Skeletal muscle satellite cell (primary cell): ENCODE measurements at regions not wholly inside any gene's neighbourhood (a gene's known extent, or its start where the extent isn't known, plus 50 kb on each side); places are given as distances from the start of the nearest gene placed in this dataset.
"Not testable (repeated sequence)": the region's sequence is repeated elsewhere in the genome, so short reads cannot be mapped to it uniquely, and the experiment has no call there.

Experiments used
- H3K27me3 ChIP-seq: 2 replicates; pipeline ENCODE4 v1.7.0; 2013; ENCODE audit warnings: low read length; ENCODE audit not compliant: control insufficient read depth, insufficient read depth
- H3K36me3 ChIP-seq: 2 replicates; pipeline ENCODE4 v1.7.0; 2013; ENCODE audit warnings: mild to moderate bottlenecking, control low read depth, low read length; ENCODE audit not compliant: insufficient read depth
- H3K4me1 ChIP-seq: 2 replicates; pipeline ENCODE4 v1.7.0; 2013; ENCODE audit warnings: low read length; ENCODE audit not compliant: control insufficient read depth, insufficient read depth
- H3K4me2 ChIP-seq: 2 replicates; pipeline ENCODE4 v1.7.0; 2013; ENCODE audit warnings: mild to moderate bottlenecking, low read length
- H3K4me3 ChIP-seq: 2 replicates; pipeline ENCODE4 v1.7.0; 2013; ENCODE audit warnings: low read length
- H3K9ac ChIP-seq: 2 replicates; pipeline ENCODE4 v1.7.0; 2013; ENCODE audit warnings: mild to moderate bottlenecking, low read depth, low read length, moderate library complexity
- H3K9me3 ChIP-seq: replicated peaks from 2 replicates; pipeline ENCODE4 v1.7.0; 2013; ENCODE audit warnings: mild to moderate bottlenecking, control low read depth, low read length

- no peak overlapping the region for H3K4me3 ChIP-seq
- H3K36me3 ChIP-seq: no peaks in the 10 kb centered on the region
- no peak overlapping the region for H3K9ac ChIP-seq
- H3K27me3 ChIP-seq: peaks cover 14% of the 10 kb centered on the region
- no peaks in the 10 kb centered on the region for H3K4me1 ChIP-seq
- H3K4me2 ChIP-seq: no peak overlapping the region
- H3K9me3 ChIP-seq: no peaks in the 10 kb centered on the region
Observed at GRCh38 chr1:234825498-234826165, 215.7 kb upstream of the IRF2BP2 start.

GRCh38 chr1:234824836-234825235, 214.9 kb upstream of the IRF2BP2 start:
- H3K27me3 ChIP-seq: peaks cover 14% of the 10 kb centered on the region
- H3K4me3 ChIP-seq, H3K9ac ChIP-seq, H3K9me3 ChIP-seq, H3K36me3 ChIP-seq, H3K4me1 ChIP-seq, H3K4me2 ChIP-seq: not testable (repeated sequence)

GRCh38 chr1:234823191-234824176, 213.5 kb upstream of the IRF2BP2 start:
- Histone ChIP-seq H3K9ac (no peak overlapping the region), H3K9me3 (no peaks in the 10 kb centered on the region), H3K4me3 (no peak overlapping the region), H3K4me2 (no peak overlapping the region), H3K27me3 (peaks cover 14% of the 10 kb centered on the region), H3K4me1 (no peaks in the 10 kb centered on the region), H3K36me3 (no peaks in the 10 kb centered on the region)

- H3K27me3 ChIP-seq: peaks cover 7% of the 10 kb centered on the region
- H3K36me3 ChIP-seq: no peaks in the 10 kb centered on the region
- H3K4me1 ChIP-seq: peaks cover 5% of the 10 kb centered on the region
Observed at GRCh38 chr1:234821840-234822239, 211.9 kb upstream of the IRF2BP2 start.

GRCh38 chr1:234820597-234820996, 210.6 kb upstream of the IRF2BP2 start:
- no peak overlapping the region for H3K9ac ChIP-seq
- H3K4me2 ChIP-seq: no peak overlapping the region
- no peak overlapping the region for H3K4me3 ChIP-seq
- H3K4me1 ChIP-seq: peaks cover 5% of the 10 kb centered on the region
- H3K36me3 ChIP-seq: no peaks in the 10 kb centered on the region
- H3K9me3 ChIP-seq: no peaks in the 10 kb centered on the region
- peaks cover under 1% of the 10 kb centered on the region for H3K27me3 ChIP-seq

More at GRCh38 chr1:234821840-234822239, 211.9 kb upstream of the IRF2BP2 start:
- Histone ChIP-seq H3K9ac (no peak overlapping the region), H3K9me3 (no peaks in the 10 kb centered on the region), H3K4me3 (no peak overlapping the region), H3K4me2 (no peak overlapping the region)

DNA sequence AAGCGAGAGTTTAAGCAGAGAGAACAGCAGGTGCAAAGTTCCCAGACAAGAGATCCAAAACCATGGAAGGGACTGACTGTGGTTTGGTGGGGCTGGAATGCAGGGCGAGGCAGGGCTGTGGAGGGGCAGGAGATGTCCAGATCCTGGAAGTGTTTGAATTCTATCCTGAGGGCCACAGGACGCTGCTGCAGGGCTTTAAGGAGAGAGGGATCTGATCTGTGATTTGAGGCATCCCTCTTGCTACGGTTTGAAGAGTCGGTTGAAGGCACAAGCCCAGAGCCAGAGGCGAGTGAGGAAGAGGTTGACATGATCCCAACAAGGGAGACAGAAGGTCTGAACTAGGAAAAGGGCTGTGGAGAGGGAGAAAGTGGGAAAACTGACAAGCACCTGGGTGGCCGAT, 209.9 kb upstream of the IRF2BP2 start:
- not testable (repeated sequence) for H3K4me3 ChIP-seq, H3K9ac ChIP-seq, H3K4me1 ChIP-seq, H3K36me3 ChIP-seq, H3K27me3 ChIP-seq, H3K9me3 ChIP-seq, H3K4me2 ChIP-seq

DNA sequence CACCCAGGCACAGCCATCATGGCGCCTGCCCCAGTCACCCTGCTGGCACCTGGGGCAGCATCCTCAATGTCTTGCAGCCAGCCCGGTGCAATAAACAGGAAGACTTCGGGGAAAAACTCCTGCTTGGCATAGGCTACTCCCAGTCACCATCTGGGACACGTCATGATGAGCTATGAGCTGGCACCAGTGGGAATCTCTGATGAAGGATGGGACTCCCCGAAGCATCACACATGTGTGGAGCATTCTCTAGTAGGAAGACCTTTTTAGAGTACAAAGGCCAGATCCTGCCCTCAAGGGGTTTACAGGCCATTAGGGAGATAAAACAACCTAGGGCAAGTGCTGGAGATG, 208.0 kb upstream of the IRF2BP2 start:
- not testable (repeated sequence) for H3K4me1 ChIP-seq, H3K4me3 ChIP-seq, H3K9me3 ChIP-seq, H3K27me3 ChIP-seq, H3K4me2 ChIP-seq, H3K36me3 ChIP-seq, H3K9ac ChIP-seq

DNA sequence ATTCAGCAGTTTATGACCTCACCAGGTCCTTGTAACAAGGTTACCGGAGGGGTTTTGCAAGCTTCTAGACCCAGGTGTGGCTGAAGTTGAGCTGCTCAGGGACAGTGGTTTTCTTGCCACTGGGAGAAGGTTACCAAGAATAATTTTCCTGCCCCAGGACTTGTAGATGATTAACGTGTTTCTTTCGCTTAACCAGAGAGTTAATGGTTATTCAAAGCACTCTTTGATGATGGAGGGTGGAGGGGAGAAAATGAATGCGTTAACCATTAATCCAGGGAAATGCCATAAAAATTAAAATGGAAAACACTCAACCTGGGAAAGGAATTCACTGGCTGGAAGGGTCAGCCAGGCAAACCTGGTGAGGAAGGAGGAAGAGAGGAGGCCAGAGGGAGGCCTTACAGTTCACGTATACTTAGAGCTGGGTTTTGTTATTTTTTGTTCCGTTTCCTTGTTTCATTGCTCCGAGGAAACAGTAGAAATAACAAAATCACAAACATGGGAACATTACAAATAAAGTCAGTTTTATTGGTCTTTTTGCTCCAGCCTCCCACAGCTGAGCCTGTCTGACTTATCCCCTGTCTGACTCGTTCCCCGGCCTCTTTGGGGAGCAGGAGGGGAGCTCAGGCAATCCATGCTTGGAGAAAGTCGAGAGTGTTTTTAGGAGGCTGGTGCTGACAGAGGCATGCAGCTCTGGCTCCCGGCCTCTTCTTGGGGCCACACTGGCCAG, 207.5 kb upstream of the IRF2BP2 start:
- H3K27me3 ChIP-seq, H3K4me1 ChIP-seq, H3K4me3 ChIP-seq, H3K9me3 ChIP-seq, H3K4me2 ChIP-seq, H3K9ac ChIP-seq, H3K36me3 ChIP-seq: not testable (repeated sequence)

GRCh38 chr1:234816864-234817263, 206.9 kb upstream of the IRF2BP2 start:
- not testable (repeated sequence) for H3K9ac ChIP-seq, H3K27me3 ChIP-seq, H3K36me3 ChIP-seq, H3K4me3 ChIP-seq, H3K4me1 ChIP-seq, H3K4me2 ChIP-seq, H3K9me3 ChIP-seq

GRCh38 chr1:234816186-234816851, 206.3 kb upstream of the IRF2BP2 start:
- not testable (repeated sequence) for H3K9ac ChIP-seq, H3K9me3 ChIP-seq, H3K4me1 ChIP-seq, H3K4me3 ChIP-seq, H3K36me3 ChIP-seq, H3K27me3 ChIP-seq
- H3K4me2 ChIP-seq: peak overlapping the region; percentile 41

DNA sequence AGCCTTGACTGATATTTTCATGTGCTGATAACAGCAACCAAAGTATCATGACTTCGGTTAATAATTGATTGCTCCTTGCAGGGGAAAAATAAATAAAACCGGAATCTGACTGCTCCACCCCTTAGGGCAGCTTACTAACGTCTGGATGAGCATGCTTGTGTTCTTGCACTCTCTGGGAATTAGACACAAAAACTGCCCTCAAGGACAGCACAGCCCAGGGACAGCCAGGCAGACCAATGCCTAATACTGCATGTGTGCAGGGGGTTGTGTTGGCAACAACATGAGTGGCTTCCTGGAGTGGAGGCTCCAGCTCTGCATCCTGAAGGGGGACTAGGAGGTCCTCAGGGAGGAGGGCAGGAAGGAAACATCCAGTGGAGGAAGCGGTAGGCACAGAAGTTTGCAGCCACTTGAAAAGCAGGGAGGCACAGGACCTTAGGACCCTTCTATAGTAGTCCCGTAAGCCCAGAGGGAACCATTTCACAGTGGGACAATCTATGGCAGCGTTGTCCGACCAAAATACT, 205.4 kb upstream of the IRF2BP2 start:
- not testable (repeated sequence) for H3K4me3 ChIP-seq, H3K4me1 ChIP-seq, H3K36me3 ChIP-seq, H3K9ac ChIP-seq, H3K9me3 ChIP-seq, H3K4me2 ChIP-seq, H3K27me3 ChIP-seq
